H9 (cell line): ENCODE measurements at regions not wholly inside any gene's neighbourhood (a gene's known extent, or its start where the extent isn't known, plus 50 kb on each side); places are given as distances from the start of the nearest gene placed in this dataset.

Source experiments
- DNase-seq: peaks from one replicate; pipeline ENCODE4 v3.0.0-alpha.2; 2017
- H2AFZ ChIP-seq: one replicate; pipeline ENCODE4 v1.6.1; 2013; ENCODE audit warnings: mild to moderate bottlenecking, low read length, control low read depth, moderate library complexity
- H2AK5ac ChIP-seq: 2 replicates; pipeline ENCODE4 v1.6.1; 2013; ENCODE audit warnings: low read length, control low read depth, mixed read lengths; ENCODE audit not compliant: insufficient read length
- H2BK120ac ChIP-seq: one replicate; pipeline ENCODE4 v1.6.1; 2013; ENCODE audit warnings: low read depth, mild to moderate bottlenecking, low read length, control low read depth, inconsistent platforms; ENCODE audit not compliant: poor library complexity, severe bottlenecking
- H2BK12ac ChIP-seq: 2 replicates; pipeline ENCODE4 v1.6.1; 2013; ENCODE audit warnings: low read length, control low read depth, mixed read lengths, low read depth; ENCODE audit not compliant: insufficient read length
- H2BK15ac ChIP-seq: 2 replicates; pipeline ENCODE4 v1.6.1; 2013; ENCODE audit warnings: low read depth, low read length, control low read depth
- H2BK20ac ChIP-seq: one replicate; pipeline ENCODE4 v1.6.1; 2013; ENCODE audit warnings: low read depth, mild to moderate bottlenecking, low read length, control low read depth, inconsistent platforms; ENCODE audit not compliant: poor library complexity, severe bottlenecking
- H2BK5ac ChIP-seq: 2 replicates; pipeline ENCODE4 v1.6.1; 2013; ENCODE audit warnings: low read length, control low read depth, mixed read lengths; ENCODE audit not compliant: insufficient read length
- H3K14ac ChIP-seq: 2 replicates; pipeline ENCODE4 v1.6.1; 2013; ENCODE audit warnings: low read length, control low read depth; ENCODE audit not compliant: insufficient read depth
- H3K18ac ChIP-seq: 2 replicates; pipeline ENCODE4 v1.6.1; 2013; ENCODE audit warnings: low read depth, mild to moderate bottlenecking, mixed read lengths, low read length, control low read depth; ENCODE audit not compliant: insufficient read length
- H3K23ac ChIP-seq: 2 replicates; pipeline ENCODE4 v1.6.1; 2013; ENCODE audit warnings: low read length, control low read depth, mixed read lengths, low read depth; ENCODE audit not compliant: insufficient read length
- H3K23me2 ChIP-seq: 2 replicates; pipeline ENCODE4 v1.6.1; 2013; ENCODE audit warnings: low read depth, mild to moderate bottlenecking, mixed read lengths, low read length, control low read depth; ENCODE audit not compliant: insufficient read length, poor library complexity, severe bottlenecking
- H3K27ac ChIP-seq: 2 replicates; pipeline ENCODE4 v1.5.1; 2013; ENCODE audit warnings: low read length, control low read depth, mixed read lengths, low read depth; ENCODE audit not compliant: insufficient read length
- H3K27me3 ChIP-seq: 2 replicates; pipeline ENCODE4 v1.6.1; 2013; ENCODE audit warnings: low read length, control low read depth, inconsistent platforms; ENCODE audit not compliant: insufficient read depth
- H3K4ac ChIP-seq: 2 replicates; pipeline ENCODE4 v1.6.1; 2013; ENCODE audit warnings: low read depth, mild to moderate bottlenecking, control low read depth, inconsistent platforms, low read length, moderate library complexity
- H3K4me1 ChIP-seq: 2 replicates; pipeline ENCODE4 v1.6.1; 2013; ENCODE audit warnings: low read length, control low read depth, inconsistent platforms; ENCODE audit not compliant: insufficient read depth
- H3K4me2 ChIP-seq: 2 replicates; pipeline ENCODE4 v1.6.1; 2013; ENCODE audit warnings: low read length, control low read depth, mixed read lengths; ENCODE audit not compliant: insufficient read length, insufficient read depth
- H3K56ac ChIP-seq: 2 replicates; pipeline ENCODE4 v1.6.1; 2013; ENCODE audit warnings: low read depth, mild to moderate bottlenecking, mixed read lengths, low read length, control low read depth; ENCODE audit not compliant: insufficient read length
- H3K79me1 ChIP-seq: 2 replicates; pipeline ENCODE4 v1.6.1; 2013; ENCODE audit warnings: low read depth, mild to moderate bottlenecking, moderate library complexity, low read length, control low read depth, inconsistent platforms; ENCODE audit not compliant: insufficient read depth, poor library complexity, severe bottlenecking
- H3K79me2 ChIP-seq: 2 replicates; pipeline ENCODE4 v1.6.1; 2013; ENCODE audit warnings: low read length, control low read depth, inconsistent platforms; ENCODE audit not compliant: insufficient read depth
- H3K9ac ChIP-seq: 2 replicates; pipeline ENCODE4 v1.6.1; 2013; ENCODE audit warnings: low read length, control low read depth, mixed read lengths; ENCODE audit not compliant: insufficient read length; ENCODE audit errors: extremely low read depth
- H3K9me3 ChIP-seq: one replicate; pipeline ENCODE4 v1.6.1; 2013; ENCODE audit warnings: low read depth, low read length, inconsistent platforms; ENCODE audit not compliant: control insufficient read depth
- H3T11ph ChIP-seq: one replicate; pipeline ENCODE4 v1.6.1; 2013; ENCODE audit warnings: mild to moderate bottlenecking, low read length, control low read depth, inconsistent platforms
- H4K20me1 ChIP-seq: one replicate; pipeline ENCODE4 v1.6.1; 2013; ENCODE audit not compliant: control insufficient read depth, insufficient read length, insufficient read depth
- H4K5ac ChIP-seq: 2 replicates; pipeline ENCODE4 v1.6.1; 2013; ENCODE audit warnings: low read depth, mild to moderate bottlenecking, mixed read lengths, low read length, control low read depth; ENCODE audit not compliant: insufficient read length
- H4K8ac ChIP-seq: replicated peaks from 2 replicates; pipeline ENCODE4 v1.6.1; 2013; ENCODE audit warnings: low read length, control low read depth, mixed read lengths, low read depth; ENCODE audit not compliant: insufficient read length
- H4K91ac ChIP-seq: 2 replicates; pipeline ENCODE4 v1.6.1; 2013; ENCODE audit warnings: low read depth, mild to moderate bottlenecking, moderate library complexity, mixed read lengths, low read length, control low read depth; ENCODE audit not compliant: insufficient read length
- H3K27ac Mint-ChIP-seq, 3 experiments: 2 replicates in 2 of 3; 3 replicates in 1 of 3; pipeline ENCODE4 v1.8.0; 2020 to 2021; ENCODE audit warnings: mixed read lengths in 3 of 3, mild to moderate bottlenecking in 1 of 3, moderate library complexity in 1 of 3
- H3K27me3 Mint-ChIP-seq: 2 replicates; pipeline ENCODE4 v1.8.0; 2021; ENCODE audit warnings: low read depth, mild to moderate bottlenecking, moderate library complexity, mixed read lengths
- H3K36me3 Mint-ChIP-seq, 3 experiments: 2 replicates in 2 of 3; 3 replicates in 1 of 3; pipeline ENCODE4 v1.8.0; 2020 to 2021; ENCODE audit warnings: low read depth in 3 of 3, mixed read lengths in 3 of 3; ENCODE audit not compliant: insufficient read depth in 1 of 3
- H3K4me1 Mint-ChIP-seq, 2 experiments: 2 replicates each; pipeline ENCODE4 v1.8.0; 2020; ENCODE audit warnings: mixed read lengths in 2 of 2
- H3K4me3 Mint-ChIP-seq, 2 experiments: 2 replicates in 1 of 2; 3 replicates in 1 of 2; pipeline ENCODE4 v1.8.0; 2020 to 2021; ENCODE audit warnings: mild to moderate bottlenecking in 2 of 2, mixed read lengths in 2 of 2, moderate library complexity in 1 of 2
- H3K9me3 Mint-ChIP-seq, 2 experiments: 2 replicates in 1 of 2; 3 replicates in 1 of 2; pipeline ENCODE4 v1.8.0; 2020; ENCODE audit warnings: mild to moderate bottlenecking in 2 of 2, mixed read lengths in 2 of 2, moderate library complexity in 1 of 2
- CTCF ChIP-seq: fragments of 200-600 bp; sonication (generic); conservative IDR thresholded peaks from 3 replicates; pipeline ENCODE4 v1.8.0; 2021; ENCODE audit warnings: antibody characterized with exemption, mild to moderate bottlenecking
- WGBS: extraction: QIAGEN DNeasy Blood & Tissue Kit; methylation state at CpG from one replicate; pipeline ENCODE4 v1.1.7; 2013; ENCODE audit warnings: missing lambda C conversion rate, low lambda C conversion rate, mixed read lengths; ENCODE audit not compliant: insufficient read length; ENCODE audit errors: extremely low coverage; 5-methylcytosine and 5-hydroxymethylcytosine counted together

GRCh38 chr2:3913166-3913565 lies 209.8 kb downstream of the DCDC2C start:
- no peak overlapping the region for H2AFZ ChIP-seq
- no peak overlapping the region for H4K5ac ChIP-seq
- no peak overlapping the region for H2BK120ac ChIP-seq
- no peak overlapping the region for H3K4me2 ChIP-seq
- no peaks in the 10 kb centered on the region for H3K79me2 ChIP-seq
- H2BK20ac ChIP-seq = no peak overlapping the region
- H3K36me3 Mint-ChIP-seq = peaks cover 14 to 16% (median 15%) of the 10 kb centered on the region in 3 experiments
- peaks cover 10% of the 10 kb centered on the region for H3K9me3 ChIP-seq
- H3K4ac ChIP-seq = no peak overlapping the region
- H3K23me2 ChIP-seq = no peaks in the 10 kb centered on the region
- H4K91ac ChIP-seq = no peak overlapping the region
- H3K27ac Mint-ChIP-seq = no peak overlapping the region
- no peak overlapping the region for H3K18ac ChIP-seq
- peaks cover 23 to 35% of the 10 kb centered on the region in 2 experiments for H3K9me3 Mint-ChIP-seq
- no peak overlapping the region for H3K56ac ChIP-seq
- H3K4me1 ChIP-seq = no peaks in the 10 kb centered on the region
- no peak for TF ChIP-seq CTCF
- H4K20me1 ChIP-seq = no peaks in the 10 kb centered on the region
- H3K27me3 ChIP-seq = no peaks in the 10 kb centered on the region
- H2BK12ac ChIP-seq = no peak overlapping the region
- no peak overlapping the region for H3T11ph ChIP-seq
- H3K4me1 Mint-ChIP-seq = peaks cover 2 to 3% of the 10 kb centered on the region in 2 experiments; a peak in 1 of 4 replicates
- H3K79me1 ChIP-seq = no peaks in the 10 kb centered on the region
- no peak overlapping the region for H4K8ac ChIP-seq
- H3K23ac ChIP-seq = no peak overlapping the region
- peaks cover 2% of the 10 kb centered on the region; the same call in 1 of the 2 replicates for H3K27me3 Mint-ChIP-seq
- H3K9ac ChIP-seq = no peak overlapping the region
- no peak overlapping the region for H3K27ac ChIP-seq
- no peak overlapping the region for H3K4me3 Mint-ChIP-seq
- no CpG with 5 or more reads among the region's 12 CpGs for WGBS
- no peak for DNase-seq
- no peak overlapping the region for H2AK5ac ChIP-seq
- no peak overlapping the region for H2BK15ac ChIP-seq
- no peak overlapping the region for H2BK5ac ChIP-seq
- no peak overlapping the region for H3K14ac ChIP-seq
